Endothelial cell of umbilical vein (primary cell): ENCODE measurements at regions not wholly inside any gene's neighbourhood (a gene's known extent, or its start where the extent isn't known, plus 50 kb on each side); places are given as distances from the start of the nearest gene placed in this dataset.

ENCODE experiments used
- BruUV-seq: library from RNA; stranded (reverse); fragments of 400-500 nt; replicated peaks from 2 replicates; lab custom pipeline; 2021; lab: Mats Ljungman, UMichigan
- CTCF ChIA-PET: fragments of 300-600, 350-600 bp; sonication (Branson Sonifier 250); formaldehyde crosslinking; loops from one replicate; lab custom pipeline; 2021; ENCODE audit warnings: antibody characterized with exemption, inconsistent platforms; lab: Charles Lee
- POLR2A ChIA-PET: fragments of 300-600, 350-600 bp; sonication (Branson Sonifier 250); formaldehyde crosslinking; loops from one replicate; lab custom pipeline; 2021; ENCODE audit warnings: antibody characterized with exemption, inconsistent platforms; lab: Charles Lee
- DNase-seq: peaks from one replicate; pipeline ENCODE4 v3.0.0-alpha.2; 2011; ENCODE audit warnings: low read depth, low spot score
- FAIRE-seq: peaks from 2 replicates; lab custom pipeline; 2011; peaks lifted over from hg19 to GRCh38; lab: Jason Lieb, UNC
- H2AFZ ChIP-seq: 2 replicates; pipeline ENCODE4 v1.6.0; 2012; ENCODE audit warnings: low read depth, low read length, control low read depth, inconsistent platforms
- H3K27ac ChIP-seq: 2 replicates; pipeline ENCODE4 v1.5.1; 2011; ENCODE audit warnings: low read depth, mild to moderate bottlenecking, control low read depth, low read length, moderate library complexity; ENCODE audit not compliant: insufficient read depth
- H3K27me3 ChIP-seq, 2 experiments: 2 replicates each; pipeline versions ENCODE4 v1.6.0 to v1.6.1; 2011; ENCODE audit warnings: low read length in 2 of 2, mixed read lengths in 1 of 2; ENCODE audit not compliant: control insufficient read depth in 2 of 2, insufficient read depth in 2 of 2
- H3K36me3 ChIP-seq, 2 experiments: 2 replicates in 1 of 2; 3 replicates in 1 of 2; pipeline ENCODE4 v1.5.1; 2011; ENCODE audit warnings: low read length in 2 of 2, mild to moderate bottlenecking in 1 of 2, moderate library complexity in 1 of 2; ENCODE audit not compliant: control insufficient read depth in 2 of 2, insufficient read depth in 2 of 2; ENCODE audit errors: extremely low read depth in 1 of 2
- H3K4me1 ChIP-seq: 3 replicates; pipeline ENCODE4 v1.5.1; 2011; ENCODE audit warnings: mild to moderate bottlenecking, low read length; ENCODE audit not compliant: control insufficient read depth, insufficient read depth; ENCODE audit errors: extremely low read depth
- H3K4me2 ChIP-seq: 2 replicates; pipeline ENCODE4 v1.6.1; 2011; ENCODE audit warnings: low read length, control low read depth, mixed read lengths; ENCODE audit not compliant: insufficient read depth
- H3K4me3 ChIP-seq, 3 experiments: fragments of 200-600 bp in 1 of 3; sonication (generic), shearing (Covaris generic) in 1 of 3; replicated peaks in 1 of 3; 2 replicates each; pipeline ENCODE4 v1.5.1; 2011 to 2016; ENCODE audit warnings: control low read depth in 3 of 3, low read length in 3 of 3, mild to moderate bottlenecking in 2 of 3, inconsistent platforms in 1 of 3, low read depth in 1 of 3, moderate library complexity in 1 of 3; ENCODE audit not compliant: insufficient read depth in 1 of 3
- H3K79me2 ChIP-seq: 2 replicates; pipeline ENCODE4 v1.6.0; 2012; ENCODE audit warnings: low read length, inconsistent platforms; ENCODE audit not compliant: control insufficient read depth, insufficient read depth
- H3K9ac ChIP-seq: replicated peaks from 2 replicates; pipeline ENCODE3; 2011; ENCODE audit warnings: low read length, control low read depth; ENCODE audit not compliant: insufficient read depth; ENCODE audit errors: extremely low read depth
- H3K9me1 ChIP-seq: replicated peaks from 3 replicates; pipeline ENCODE4 v1.6.0; 2011; ENCODE audit warnings: mild to moderate bottlenecking, low read length; ENCODE audit not compliant: control insufficient read depth, insufficient read depth; ENCODE audit errors: extremely low read depth
- H3K9me3 ChIP-seq: replicated peaks from 2 replicates; pipeline ENCODE4 v1.5.1; 2012; ENCODE audit warnings: low read length, inconsistent platforms; ENCODE audit not compliant: control insufficient read depth, insufficient read depth
- H4K20me1 ChIP-seq: replicated peaks from 2 replicates; pipeline ENCODE3; 2011; ENCODE audit warnings: mild to moderate bottlenecking, low read length; ENCODE audit not compliant: control insufficient read depth, insufficient read depth; ENCODE audit errors: extremely low read depth
- EZH2 ChIP-seq: IDR thresholded peaks from 2 replicates; pipeline ENCODE4 v1.6.1; 2012; ENCODE audit warnings: borderline replicate concordance, low read depth, mild to moderate bottlenecking, moderate library complexity, low read length, inconsistent platforms; ENCODE audit not compliant: severe bottlenecking
- FOS ChIP-seq: IDR thresholded peaks from 2 replicates; pipeline ENCODE4 v1.6.1; 2011; ENCODE audit warnings: mild to moderate bottlenecking, low read length, moderate library complexity, borderline replicate concordance; ENCODE audit not compliant: insufficient read depth
- GATA2 ChIP-seq: IDR thresholded peaks from 2 replicates; pipeline ENCODE4 v1.7.0; 2011; ENCODE audit warnings: low read depth, mild to moderate bottlenecking, moderate library complexity, mixed read lengths, low read length; ENCODE audit not compliant: insufficient read length, insufficient read depth
- JUN ChIP-seq: IDR thresholded peaks from 2 replicates; pipeline ENCODE4 v1.6.1; 2011; ENCODE audit warnings: borderline replicate concordance, low read depth; ENCODE audit not compliant: insufficient read length, insufficient read depth
- MYC ChIP-seq: IDR thresholded peaks from one replicate; pipeline ENCODE4 v1.6.1; 2011; ENCODE audit warnings: mild to moderate bottlenecking, low read depth, low read length
- POLR2A ChIP-seq: IDR thresholded peaks from 2 replicates; pipeline ENCODE4 v1.6.1; 2012; ENCODE audit warnings: low read depth, mild to moderate bottlenecking, control low read depth, low read length
- POLR2AphosphoS5 ChIP-seq: IDR thresholded peaks from 2 replicates; pipeline ENCODE4 v1.6.1; 2012; ENCODE audit warnings: low read depth, mild to moderate bottlenecking, control low read depth, low read length, moderate library complexity; ENCODE audit not compliant: insufficient read depth
- dilution Hi-C: fragments of 300-500 bp; cut with MboI; formaldehyde crosslinking; loops from one replicate; pipeline ENCODE4 v1.15.0; 2019; ENCODE audit warnings: low sequenced_read_pairs; ENCODE audit not compliant: extremely low pct_ligation_motif_present
- intact Hi-C: fragments of 100-400 bp; cut with micrococcal nuclease; formaldehyde crosslinking; loops from one replicate; pipeline ENCODE4 v1.10.0; 2022
- TF ChIP-seq, protein P1 (sequence below), 2 donors: IDR thresholded peaks; 1 replicate in 1 of 2; 2 replicates in 1 of 2; pipeline ENCODE4 v1.5.1; 2011; ENCODE audit warnings: low read length in 2 of 2, mild to moderate bottlenecking in 2 of 2, moderate library complexity in 2 of 2, control low read depth in 1 of 2, inconsistent platforms in 1 of 2, low read depth in 1 of 2; ENCODE audit not compliant: insufficient read depth in 1 of 2; ENCODE audit errors: extremely low read depth in 1 of 2

DNA sequence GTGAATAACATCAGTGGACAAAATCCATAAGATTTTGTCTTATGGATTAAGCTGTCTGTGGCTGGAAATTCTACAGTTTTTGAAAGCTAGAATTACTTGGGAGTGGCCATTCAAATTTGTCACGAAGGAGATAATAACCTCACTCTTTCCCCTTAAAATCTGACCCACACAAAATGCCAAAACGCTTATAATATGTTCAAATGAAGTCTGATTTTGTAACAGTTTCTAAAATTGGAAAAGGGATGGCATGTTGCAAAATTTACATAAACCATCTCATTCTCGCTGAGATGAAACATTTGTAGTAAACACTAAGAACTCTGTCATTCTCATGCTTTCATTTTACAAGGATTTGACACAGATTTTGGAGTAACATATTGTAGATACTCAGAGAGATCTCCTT lies 112.7 kb downstream of the GJA1 start:
- dilution Hi-C loops (no loop called here), intact Hi-C loops (no loop called here)
- Histone ChIP-seq H2AFZ (no peak overlapping the region), H3K9ac (no peak overlapping the region), H3K4me1 (peaks cover 9% of the 10 kb centered on the region), H3K79me2 (no peaks in the 10 kb centered on the region), H3K4me3 (no peak overlapping the region), H3K36me3 (no peaks in the 10 kb centered on the region), H3K9me1 (no peaks in the 10 kb centered on the region), H3K27ac (no peak overlapping the region), H3K27me3 (no peaks in the 10 kb centered on the region), H3K9me3 (no peaks in the 10 kb centered on the region), H4K20me1 (no peaks in the 10 kb centered on the region), H3K4me2 (no peak overlapping the region)
- TF ChIP-seq GATA2 (no peak), JUN (no peak), POLR2AphosphoS5 (no peak), EZH2 (no peak), FOS (no peak), POLR2A (no peak), MYC (no peak)
- TF ChIP-seq, protein P1, sequence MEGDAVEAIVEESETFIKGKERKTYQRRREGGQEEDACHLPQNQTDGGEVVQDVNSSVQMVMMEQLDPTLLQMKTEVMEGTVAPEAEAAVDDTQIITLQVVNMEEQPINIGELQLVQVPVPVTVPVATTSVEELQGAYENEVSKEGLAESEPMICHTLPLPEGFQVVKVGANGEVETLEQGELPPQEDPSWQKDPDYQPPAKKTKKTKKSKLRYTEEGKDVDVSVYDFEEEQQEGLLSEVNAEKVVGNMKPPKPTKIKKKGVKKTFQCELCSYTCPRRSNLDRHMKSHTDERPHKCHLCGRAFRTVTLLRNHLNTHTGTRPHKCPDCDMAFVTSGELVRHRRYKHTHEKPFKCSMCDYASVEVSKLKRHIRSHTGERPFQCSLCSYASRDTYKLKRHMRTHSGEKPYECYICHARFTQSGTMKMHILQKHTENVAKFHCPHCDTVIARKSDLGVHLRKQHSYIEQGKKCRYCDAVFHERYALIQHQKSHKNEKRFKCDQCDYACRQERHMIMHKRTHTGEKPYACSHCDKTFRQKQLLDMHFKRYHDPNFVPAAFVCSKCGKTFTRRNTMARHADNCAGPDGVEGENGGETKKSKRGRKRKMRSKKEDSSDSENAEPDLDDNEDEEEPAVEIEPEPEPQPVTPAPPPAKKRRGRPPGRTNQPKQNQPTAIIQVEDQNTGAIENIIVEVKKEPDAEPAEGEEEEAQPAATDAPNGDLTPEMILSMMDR (IDR thresholded peaks at IDR 0.05; ENCODE audit: extremely low read depth in 1 of 2, insufficient read depth in 1 of 2, low read depth in 1 of 2, low read length in 2 of 2) = no peak
- POLR2A ChIA-PET = no interaction called here
- no peak for DNase-seq
- CTCF ChIA-PET = interaction anchor here (1.2 to 2.8 kb wide), 3 partner anchors 8 to 12 kb away, joined by 3 to 8 read pairs (median 4); no protein-coding TSS in a partner anchor
- FAIRE-seq = no peak
- no TSS peak for BruUV-seq
